Loucy (cell line): ENCODE measurements at regions not wholly inside any gene's neighbourhood (a gene's known extent, or its start where the extent isn't known, plus 50 kb on each side); places are given as distances from the start of the nearest gene placed in this dataset.

Experiments used
- H2AFZ ChIP-seq: fragments of 200-600 bp; sonication (generic); 2 replicates; pipeline ENCODE4 v1.6.0; 2016; ENCODE audit warnings: antibody characterized with exemption, mild to moderate bottlenecking, low read length, moderate library complexity
- H3F3A ChIP-seq: fragments of 200-600 bp; 2 replicates; pipeline ENCODE4 v1.6.0; 2016; ENCODE audit warnings: antibody characterized with exemption, low read depth, mild to moderate bottlenecking
- H3K27me3 ChIP-seq: fragments of 200-600 bp; sonication (generic); 2 replicates; pipeline ENCODE4 v1.6.1; 2014; ENCODE audit warnings: low read length, mild to moderate bottlenecking; ENCODE audit not compliant: insufficient read depth, poor library complexity, severe bottlenecking
- H3K36me3 ChIP-seq: fragments of 200-600 bp; sonication (generic); 2 replicates; pipeline ENCODE4 v1.6.1; 2016; ENCODE audit warnings: low read length; ENCODE audit not compliant: insufficient read depth
- H3K4me1 ChIP-seq: fragments of 200-600 bp; sonication (generic); 2 replicates; pipeline ENCODE4 v1.5.1; 2014; ENCODE audit warnings: low read length, mild to moderate bottlenecking; ENCODE audit not compliant: insufficient read depth, poor library complexity, severe bottlenecking
- H3K4me2 ChIP-seq: fragments of 200-600 bp; sonication (generic); 2 replicates; pipeline ENCODE4 v1.6.0; 2014; ENCODE audit warnings: antibody characterized with exemption, low read length, low read depth, mild to moderate bottlenecking; ENCODE audit not compliant: poor library complexity, severe bottlenecking
- H3K4me3 ChIP-seq: fragments of 200-600 bp; sonication (generic); 2 replicates; pipeline ENCODE4 v1.5.1; 2014; ENCODE audit warnings: low read length, mild to moderate bottlenecking, mixed read lengths; ENCODE audit not compliant: poor library complexity, severe bottlenecking
- H3K79me2 ChIP-seq: fragments of 200-600 bp; sonication (generic); 2 replicates; pipeline ENCODE4 v1.6.1; 2014; ENCODE audit warnings: low read length; ENCODE audit not compliant: insufficient read depth
- H3K9ac ChIP-seq: fragments of 200-600 bp; sonication (generic); 2 replicates; pipeline ENCODE4 v1.6.0; 2014; ENCODE audit warnings: mild to moderate bottlenecking, low read depth, low read length, moderate library complexity; ENCODE audit not compliant: poor library complexity, severe bottlenecking
- H3K9me2 ChIP-seq: fragments of 200-600 bp; sonication (generic); replicated peaks from 2 replicates; pipeline ENCODE4 v1.6.1; 2016; ENCODE audit warnings: low read depth, low read length, mixed read lengths
- H3K9me3 ChIP-seq: fragments of 200-600 bp; sonication (generic); 2 replicates; pipeline ENCODE4 v1.6.1; 2014; ENCODE audit warnings: mild to moderate bottlenecking, antibody characterized with exemption, low read length, low read depth; ENCODE audit not compliant: insufficient read depth
- H4K20me1 ChIP-seq: fragments of 200-600 bp; sonication (generic); 2 replicates; pipeline ENCODE4 v1.6.0; 2014; ENCODE audit warnings: antibody characterized with exemption, low read length, mild to moderate bottlenecking; ENCODE audit not compliant: insufficient read depth, poor library complexity, severe bottlenecking
- EZH2phosphoT487 ChIP-seq: fragments of 200-600 bp; IDR thresholded peaks from 2 replicates; pipeline ENCODE4 v1.6.1; 2018; ENCODE audit warnings: antibody characterized with exemption, mild to moderate bottlenecking, moderate library complexity, borderline replicate concordance
- TF ChIP-seq, protein P1 (sequence below): fragments of 200-600 bp; sonication (generic); conservative IDR thresholded peaks from 2 replicates; pipeline ENCODE4 v1.5.1; 2014; ENCODE audit warnings: mild to moderate bottlenecking, antibody characterized with exemption, low read length

- Histone ChIP-seq H3K9me2 (no peaks in the 10 kb centered on the region), H3K27me3 (no peaks in the 10 kb centered on the region), H2AFZ (no peak overlapping the region), H4K20me1 (no peaks in the 10 kb centered on the region), H3F3A (no peaks in the 10 kb centered on the region), H3K36me3 (no peaks in the 10 kb centered on the region), H3K9me3 (no peaks in the 10 kb centered on the region), H3K79me2 (no peaks in the 10 kb centered on the region), H3K4me1 (no peaks in the 10 kb centered on the region), H3K4me3 (no peak overlapping the region), H3K4me2 (no peak overlapping the region), H3K9ac (no peak overlapping the region)
- TF ChIP-seq EZH2phosphoT487 = no peak
- TF ChIP-seq, protein P1, sequence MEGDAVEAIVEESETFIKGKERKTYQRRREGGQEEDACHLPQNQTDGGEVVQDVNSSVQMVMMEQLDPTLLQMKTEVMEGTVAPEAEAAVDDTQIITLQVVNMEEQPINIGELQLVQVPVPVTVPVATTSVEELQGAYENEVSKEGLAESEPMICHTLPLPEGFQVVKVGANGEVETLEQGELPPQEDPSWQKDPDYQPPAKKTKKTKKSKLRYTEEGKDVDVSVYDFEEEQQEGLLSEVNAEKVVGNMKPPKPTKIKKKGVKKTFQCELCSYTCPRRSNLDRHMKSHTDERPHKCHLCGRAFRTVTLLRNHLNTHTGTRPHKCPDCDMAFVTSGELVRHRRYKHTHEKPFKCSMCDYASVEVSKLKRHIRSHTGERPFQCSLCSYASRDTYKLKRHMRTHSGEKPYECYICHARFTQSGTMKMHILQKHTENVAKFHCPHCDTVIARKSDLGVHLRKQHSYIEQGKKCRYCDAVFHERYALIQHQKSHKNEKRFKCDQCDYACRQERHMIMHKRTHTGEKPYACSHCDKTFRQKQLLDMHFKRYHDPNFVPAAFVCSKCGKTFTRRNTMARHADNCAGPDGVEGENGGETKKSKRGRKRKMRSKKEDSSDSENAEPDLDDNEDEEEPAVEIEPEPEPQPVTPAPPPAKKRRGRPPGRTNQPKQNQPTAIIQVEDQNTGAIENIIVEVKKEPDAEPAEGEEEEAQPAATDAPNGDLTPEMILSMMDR = no peak
These were observed 483.6 kb downstream of the KLF5 start for GRCh38 chr13:73542446-73542845.

GRCh38 chr13:73536865-73537264 is 478.1 kb downstream of the KLF5 start:
- Histone ChIP-seq H3K36me3 (no peaks in the 10 kb centered on the region), H3K9ac (no peak overlapping the region), H3K9me3 (no peaks in the 10 kb centered on the region), H3K79me2 (no peaks in the 10 kb centered on the region), H3F3A (no peaks in the 10 kb centered on the region), H4K20me1 (no peaks in the 10 kb centered on the region), H3K9me2 (no peaks in the 10 kb centered on the region), H3K27me3 (no peaks in the 10 kb centered on the region), H3K4me2 (no peak overlapping the region), H2AFZ (no peak overlapping the region), H3K4me1 (no peaks in the 10 kb centered on the region), H3K4me3 (no peak overlapping the region)
- no peak for TF ChIP-seq EZH2phosphoT487
- TF ChIP-seq, protein P1 = no peak

GRCh38 chr13:73535341-73535740 is 476.5 kb downstream of the KLF5 start:
- H3F3A ChIP-seq = no peaks in the 10 kb centered on the region
- H3K9me3 ChIP-seq = no peaks in the 10 kb centered on the region
- no peak overlapping the region for H3K4me2 ChIP-seq
- no peak for TF ChIP-seq EZH2phosphoT487
- TF ChIP-seq, protein P1 = no peak
- no peaks in the 10 kb centered on the region for H3K4me1 ChIP-seq
- no peak overlapping the region for H3K4me3 ChIP-seq
- H4K20me1 ChIP-seq = no peaks in the 10 kb centered on the region
- H3K27me3 ChIP-seq = no peaks in the 10 kb centered on the region
- no peak overlapping the region for H2AFZ ChIP-seq
- no peaks in the 10 kb centered on the region for H3K79me2 ChIP-seq
- no peak overlapping the region for H3K9ac ChIP-seq
- H3K36me3 ChIP-seq = no peaks in the 10 kb centered on the region
- no peaks in the 10 kb centered on the region for H3K9me2 ChIP-seq
